A673 (cell line): ENCODE measurements at regions not wholly inside any gene's neighbourhood (a gene's known extent, or its start where the extent isn't known, plus 50 kb on each side); places are given as distances from the start of the nearest gene placed in this dataset.

ENCODE experiments used
- BruUV-seq: library from RNA; stranded (reverse); fragments of 400-500 nt; replicated peaks from 2 replicates; lab custom pipeline; 2021; lab: Mats Ljungman, UMichigan
- CTCF ChIA-PET: fragments of 300-600 bp; sonication (Branson Sonifier 250); formaldehyde crosslinking; loops from one replicate; lab custom pipeline; 2022; ENCODE audit warnings: antibody characterized with exemption; lab: Charles Lee
- POLR2A ChIA-PET: fragments of 300-600 bp; sonication (Branson Sonifier 250); formaldehyde crosslinking; loops from one replicate; lab custom pipeline; 2022; ENCODE audit warnings: antibody characterized with exemption; ENCODE audit not compliant: low non-redundant PET; lab: Charles Lee
- DNase-seq: peaks from one replicate; pipeline ENCODE4 v3.0.0-alpha.2; 2015; ENCODE audit warnings: low spot score
- H3K27ac ChIP-seq: fragments of 200-600 bp; sonication (generic); 2 replicates; pipeline ENCODE4 v1.5.1; 2016; ENCODE audit warnings: mixed run types, low read depth, mild to moderate bottlenecking, mixed read lengths, antibody characterized with exemption, low read length; ENCODE audit not compliant: poor library complexity, severe bottlenecking
- H3K27me3 ChIP-seq: fragments of 200-600 bp; sonication (generic); replicated peaks from 2 replicates; pipeline ENCODE4 v1.6.1; 2017; ENCODE audit warnings: mixed run types, low read depth, mild to moderate bottlenecking, mixed read lengths, antibody characterized with exemption, low read length; ENCODE audit not compliant: insufficient read depth, poor library complexity
- H3K36me3 ChIP-seq: fragments of 200-600 bp; sonication (generic); 2 replicates; pipeline ENCODE4 v1.6.1; 2016; ENCODE audit warnings: mixed run types, mild to moderate bottlenecking, mixed read lengths, antibody characterized with exemption, low read length; ENCODE audit not compliant: insufficient read depth, poor library complexity, severe bottlenecking
- H3K4me1 ChIP-seq: fragments of 200-600 bp; sonication (generic); 2 replicates; pipeline ENCODE4 v1.6.1; 2017; ENCODE audit warnings: mixed run types, mild to moderate bottlenecking, mixed read lengths, antibody characterized with exemption, low read length; ENCODE audit not compliant: insufficient read depth, poor library complexity, severe bottlenecking
- H3K4me3 ChIP-seq: fragments of 200-600 bp; sonication (generic); 2 replicates; pipeline ENCODE4 v1.5.1; 2016; ENCODE audit warnings: low read depth, mixed run types, mild to moderate bottlenecking, mixed read lengths, low read length; ENCODE audit not compliant: poor library complexity, severe bottlenecking
- H3K9me3 ChIP-seq: fragments of 200-600 bp; sonication (generic); 2 replicates; pipeline ENCODE4 v1.6.1; 2016; ENCODE audit warnings: mixed run types, low read depth, mild to moderate bottlenecking, mixed read lengths, antibody characterized with exemption, low read length; ENCODE audit not compliant: poor library complexity, severe bottlenecking
- CTCF ChIP-seq: fragments of 300-800, 200-600 bp; sonication (generic); conservative IDR thresholded peaks from 2 replicates; pipeline ENCODE4 v1.5.1; 2017; ENCODE audit warnings: low read depth, mild to moderate bottlenecking, antibody characterized with exemption, low read length, moderate library complexity, mixed read lengths
- EZH2 ChIP-seq: fragments of 200-600 bp; sonication (generic); IDR thresholded peaks from 2 replicates; pipeline ENCODE4 v1.6.1; 2017; ENCODE audit warnings: borderline replicate concordance, low read depth, mild to moderate bottlenecking, mixed read lengths, antibody characterized with exemption, low read length; ENCODE audit not compliant: poor library complexity, severe bottlenecking
- intact Hi-C: fragments of 100-400 bp; cut with micrococcal nuclease; formaldehyde crosslinking; loops from one replicate; pipeline ENCODE4 v1.10.0; 2022; ENCODE audit not compliant: unreplicated experiment

GRCh38 chr6:14193524-14193923, 76.0 kb downstream of the CD83 start:
- Histone ChIP-seq H3K4me3 (no peak overlapping the region), H3K9me3 (no peaks in the 10 kb centered on the region), H3K4me1 (peaks cover 6% of the 10 kb centered on the region), H3K36me3 (no peaks in the 10 kb centered on the region), H3K27me3 (no peaks in the 10 kb centered on the region), H3K27ac (no peak overlapping the region)
- intact Hi-C loops, result no loop called here
- no peak for DNase-seq
- ChIA-PET POLR2A (no interaction called here), CTCF (no interaction called here)
- BruUV-seq, result no TSS peak
- TF ChIP-seq EZH2 (no peak), CTCF (no peak)

GRCh38 chr6:14194483-14194882, 76.9 kb downstream of the CD83 start:
- TF ChIP-seq EZH2 (no peak), CTCF (no peak)
- Histone ChIP-seq H3K36me3 (no peaks in the 10 kb centered on the region), H3K9me3 (no peaks in the 10 kb centered on the region), H3K27me3 (no peaks in the 10 kb centered on the region), H3K4me1 (peaks cover 6% of the 10 kb centered on the region), H3K4me3 (no peak overlapping the region), H3K27ac (no peak overlapping the region)
- BruUV-seq, result no TSS peak
- CTCF ChIA-PET, result no interaction called here
- POLR2A ChIA-PET, result no interaction called here
- no peak for DNase-seq
- intact Hi-C loops, result no loop called here

GRCh38 chr6:14194976-14195375, 77.4 kb downstream of the CD83 start:
- Histone ChIP-seq H3K9me3 (no peaks in the 10 kb centered on the region), H3K27ac (no peak overlapping the region), H3K27me3 (no peaks in the 10 kb centered on the region), H3K4me1 (peaks cover 6% of the 10 kb centered on the region), H3K4me3 (no peak overlapping the region), H3K36me3 (no peaks in the 10 kb centered on the region)
- no peak for TF ChIP-seq CTCF
- BruUV-seq, result no TSS peak
- ChIA-PET CTCF (no interaction called here), POLR2A (no interaction called here)
- intact Hi-C loops, result no loop called here
- DNase-seq, result no peak
